AG04450 (cell line): ENCODE measurements at regions not wholly inside any gene's neighbourhood (a gene's known extent, or its start where the extent isn't known, plus 50 kb on each side); places are given as distances from the start of the nearest gene placed in this dataset.

Source experiments
- CTCF ChIA-PET: fragments of 300-600, 350-600 bp; formaldehyde crosslinking; extraction: SDS; loops from one replicate; lab custom pipeline; 2022; ENCODE audit warnings: antibody characterized with exemption, inconsistent platforms; lab: Charles Lee
- POLR2A ChIA-PET: fragments of 350-600 bp; formaldehyde crosslinking; extraction: SDS; loops from one replicate; lab custom pipeline; 2021; ENCODE audit warnings: antibody characterized with exemption, inconsistent platforms; lab: Yijun Ruan, JAX
- DNase-seq: peaks from one replicate; pipeline ENCODE4 v3.0.0-alpha.2; 2011; ENCODE audit warnings: low read depth, low spot score
- H3K27ac ChIP-seq: one replicate; pipeline ENCODE4 v1.5.1; 2012; ENCODE audit warnings: low read depth, low read length, control low read depth
- H3K27me3 ChIP-seq: one replicate; pipeline ENCODE4 v1.6.0; 2012; ENCODE audit warnings: low read length; ENCODE audit not compliant: control insufficient read depth, insufficient read depth
- H3K4me3 ChIP-seq: 2 replicates; pipeline ENCODE4 v1.5.1; 2011; ENCODE audit warnings: mild to moderate bottlenecking, low read depth, low read length, control low read depth
- H3K9me3 ChIP-seq: 2 replicates; pipeline ENCODE4 v1.5.1; 2012; ENCODE audit warnings: low read length; ENCODE audit not compliant: control insufficient read depth, insufficient read depth
- TF ChIP-seq, protein P1 (sequence below): IDR thresholded peaks from 2 replicates; pipeline ENCODE4 v1.5.1; 2011; ENCODE audit warnings: low read depth, low read length, control low read depth, inconsistent platforms

- no peak for DNase-seq
- CTCF ChIA-PET = no interaction called here
- H3K27me3 ChIP-seq = no peaks in the 10 kb centered on the region
- H3K9me3 ChIP-seq = peaks cover 12% of the 10 kb centered on the region
- TF ChIP-seq, protein P1, sequence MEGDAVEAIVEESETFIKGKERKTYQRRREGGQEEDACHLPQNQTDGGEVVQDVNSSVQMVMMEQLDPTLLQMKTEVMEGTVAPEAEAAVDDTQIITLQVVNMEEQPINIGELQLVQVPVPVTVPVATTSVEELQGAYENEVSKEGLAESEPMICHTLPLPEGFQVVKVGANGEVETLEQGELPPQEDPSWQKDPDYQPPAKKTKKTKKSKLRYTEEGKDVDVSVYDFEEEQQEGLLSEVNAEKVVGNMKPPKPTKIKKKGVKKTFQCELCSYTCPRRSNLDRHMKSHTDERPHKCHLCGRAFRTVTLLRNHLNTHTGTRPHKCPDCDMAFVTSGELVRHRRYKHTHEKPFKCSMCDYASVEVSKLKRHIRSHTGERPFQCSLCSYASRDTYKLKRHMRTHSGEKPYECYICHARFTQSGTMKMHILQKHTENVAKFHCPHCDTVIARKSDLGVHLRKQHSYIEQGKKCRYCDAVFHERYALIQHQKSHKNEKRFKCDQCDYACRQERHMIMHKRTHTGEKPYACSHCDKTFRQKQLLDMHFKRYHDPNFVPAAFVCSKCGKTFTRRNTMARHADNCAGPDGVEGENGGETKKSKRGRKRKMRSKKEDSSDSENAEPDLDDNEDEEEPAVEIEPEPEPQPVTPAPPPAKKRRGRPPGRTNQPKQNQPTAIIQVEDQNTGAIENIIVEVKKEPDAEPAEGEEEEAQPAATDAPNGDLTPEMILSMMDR = no peak
- POLR2A ChIA-PET = no interaction called here
- H3K4me3 ChIP-seq = no peak overlapping the region
- H3K27ac ChIP-seq = no peak overlapping the region
These were observed 76.1 kb upstream of the POM121L12 start for GRCh38 chr7:52959336-52959735.

- Histone ChIP-seq H3K9me3 (peaks cover 8% of the 10 kb centered on the region), H3K27ac (no peak overlapping the region), H3K4me3 (no peak overlapping the region), H3K27me3 (no peaks in the 10 kb centered on the region)
- POLR2A ChIA-PET = no interaction called here
- DNase-seq = no peak
- CTCF ChIA-PET = no interaction called here
- TF ChIP-seq, protein P1 = no peak
These were observed 76.8 kb upstream of the POM121L12 start for GRCh38 chr7:52958621-52959140.

- ChIA-PET POLR2A (no interaction called here), CTCF (no interaction called here)
- TF ChIP-seq, protein P1 = no peak
- no peak overlapping the region for H3K27ac ChIP-seq
- no peak for DNase-seq
- peaks cover 3% of the 10 kb centered on the region for H3K9me3 ChIP-seq
- H3K27me3 ChIP-seq = no peaks in the 10 kb centered on the region
- H3K4me3 ChIP-seq = no peak overlapping the region
These were observed 79.0 kb upstream of the POM121L12 start for GRCh38 chr7:52956379-52956915.

DNA sequence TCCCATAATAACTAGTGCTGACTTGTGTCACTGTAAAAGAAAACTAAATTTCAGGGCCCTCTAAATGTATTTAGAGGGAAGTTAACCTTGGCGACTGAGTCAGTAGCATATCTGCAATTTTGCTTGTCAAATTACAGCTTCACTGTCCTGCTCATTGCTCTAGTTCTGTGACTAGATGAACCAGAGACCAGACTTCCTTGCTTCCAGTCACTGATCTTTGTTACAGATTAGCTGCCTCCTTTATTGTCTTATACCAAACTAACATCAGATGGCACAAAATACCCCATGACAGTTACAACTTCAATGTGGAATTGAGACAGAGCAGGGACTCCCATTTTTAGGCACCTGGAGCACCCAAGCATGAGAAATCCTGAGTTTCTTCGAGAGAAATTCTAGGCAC lies 79.9 kb upstream of the POM121L12 start:
- Histone ChIP-seq H3K27me3 (no peaks in the 10 kb centered on the region), H3K27ac (no peak overlapping the region), H3K4me3 (no peak overlapping the region), H3K9me3 (peaks cover 3% of the 10 kb centered on the region)
- CTCF ChIA-PET = no interaction called here
- no peak for DNase-seq
- TF ChIP-seq, protein P1 = no peak
- POLR2A ChIA-PET = no interaction called here

DNA sequence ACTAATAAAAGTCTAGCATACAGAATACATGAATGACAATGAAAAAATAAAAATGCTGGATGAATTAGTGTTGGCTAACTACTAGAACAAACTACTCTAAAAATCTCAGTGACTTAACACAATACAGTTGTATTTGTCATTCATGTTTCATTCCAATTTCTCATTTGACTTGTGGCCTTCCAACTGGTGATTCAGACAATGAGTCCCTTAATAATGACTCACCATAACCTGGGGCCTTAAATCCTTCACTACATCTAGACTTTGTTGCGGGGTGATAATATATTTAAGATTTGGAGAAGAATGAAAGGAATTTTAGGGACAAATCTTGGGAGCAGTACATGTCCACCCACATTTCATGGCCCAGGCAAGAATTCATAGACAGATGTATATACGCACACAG lies 90.5 kb upstream of the POM121L12 start:
- no peak for DNase-seq
- ChIA-PET POLR2A (no interaction called here), CTCF (no interaction called here)
- Histone ChIP-seq H3K27me3 (no peaks in the 10 kb centered on the region), H3K27ac (no peak overlapping the region), H3K9me3 (peaks cover 11% of the 10 kb centered on the region), H3K4me3 (no peak overlapping the region)
- TF ChIP-seq, protein P1 = no peak
